Panc1 (cell line): ENCODE measurements at regions not wholly inside any gene's neighbourhood (a gene's known extent, or its start where the extent isn't known, plus 50 kb on each side); places are given as distances from the start of the nearest gene placed in this dataset.

Experiments used
- ATAC-seq: fragments of 200-7000 bp; cut with Tn5 transposase; 2 replicates; pipeline ENCODE4 v1.9.1; 2020; ENCODE audit warnings: mild to moderate bottlenecking, moderate library complexity
- BruUV-seq: library from RNA; stranded (reverse); fragments of 400-500 nt; replicated peaks from 2 replicates; lab custom pipeline; 2021; lab: Mats Ljungman, UMichigan
- CTCF ChIA-PET: fragments of 300-600 bp; sonication (Branson Sonifier 250); formaldehyde crosslinking; loops from one replicate; lab custom pipeline; 2022; ENCODE audit warnings: antibody characterized with exemption; lab: Charles Lee
- POLR2A ChIA-PET: fragments of 300-600 bp; sonication (Branson Sonifier 250); formaldehyde crosslinking; loops from one replicate; lab custom pipeline; 2022; ENCODE audit warnings: antibody characterized with exemption; lab: Charles Lee
- DNase-seq: peaks from one replicate; pipeline ENCODE4 v3.0.0-alpha.2; 2010; ENCODE audit warnings: low read depth, low spot score
- H3K27ac ChIP-seq: 2 replicates; pipeline ENCODE4 v1.5.1; 2011; ENCODE audit warnings: mild to moderate bottlenecking, low read length, inconsistent platforms
- H3K27me3 ChIP-seq: fragments of 200-500 bp; sonication (Bioruptor generic); 2 replicates; pipeline ENCODE4 v1.6.0; 2014; ENCODE audit warnings: low read length, inconsistent platforms; ENCODE audit not compliant: control insufficient read depth, insufficient read depth
- H3K36me3 ChIP-seq: fragments of 200-500 bp; sonication (Bioruptor generic); 2 replicates; pipeline ENCODE4 v1.5.1; 2014; ENCODE audit warnings: inconsistent platforms, mild to moderate bottlenecking, low read length, moderate library complexity; ENCODE audit not compliant: control insufficient read depth, insufficient read depth
- H3K4me1 ChIP-seq: 2 replicates; pipeline ENCODE4 v1.5.1; 2011; ENCODE audit warnings: inconsistent platforms, mild to moderate bottlenecking, low read length, moderate library complexity; ENCODE audit not compliant: control insufficient read depth, insufficient read depth
- H3K4me3 ChIP-seq, 2 experiments: 2 replicates each; pipeline ENCODE4 v1.5.1; 2011 to 2012; ENCODE audit warnings: low read depth in 2 of 2, low read length in 2 of 2, mild to moderate bottlenecking in 2 of 2, inconsistent platforms in 1 of 2, moderate library complexity in 1 of 2
- H3K9me3 ChIP-seq: fragments of 200-500 bp; sonication (Bioruptor generic); 2 replicates; pipeline ENCODE4 v1.5.1; 2014; ENCODE audit warnings: low read depth, mild to moderate bottlenecking, inconsistent platforms, low read length, moderate library complexity; ENCODE audit not compliant: control insufficient read depth, insufficient read depth
- POLR2AphosphoS5 ChIP-seq: IDR thresholded peaks from 2 replicates; pipeline ENCODE4 v1.6.1; 2012; ENCODE audit warnings: mild to moderate bottlenecking, low read depth, low read length, moderate library complexity
- REST ChIP-seq, 2 experiments: IDR thresholded peaks; 2 replicates each; pipeline ENCODE4 v1.6.1; 2011 to 2012; ENCODE audit warnings: low read depth in 2 of 2, control low read depth in 1 of 2, low read length in 1 of 2, mild to moderate bottlenecking in 1 of 2, moderate library complexity in 1 of 2; ENCODE audit not compliant: insufficient read depth in 1 of 2
- SIN3A ChIP-seq: IDR thresholded peaks from 2 replicates; pipeline ENCODE4 v1.6.1; 2012; ENCODE audit warnings: low read depth, mild to moderate bottlenecking, low read length, moderate library complexity, borderline replicate concordance; ENCODE audit not compliant: insufficient read depth
- TCF7L2 ChIP-seq: IDR thresholded peaks from 2 replicates; pipeline ENCODE4 v1.6.1; 2011; ENCODE audit warnings: mild to moderate bottlenecking, low read depth, low read length, inconsistent platforms
- in situ Hi-C: cut with HindIII; loops from 2 replicates; pipeline ENCODE4 v1.10.0; 2016; ENCODE audit warnings: low sequenced_read_pairs, low pct_unique_long_range_greater_than_20kb
- intact Hi-C: fragments of 100-400 bp; cut with micrococcal nuclease; formaldehyde crosslinking; loops from one replicate; pipeline ENCODE4 v1.10.0; 2022; ENCODE audit not compliant: unreplicated experiment
- TF ChIP-seq, protein P1 (sequence below): fragments of 450-650 bp; IDR thresholded peaks from 2 replicates; pipeline ENCODE4 v1.5.1; 2017; ENCODE audit warnings: mild to moderate bottlenecking

DNA sequence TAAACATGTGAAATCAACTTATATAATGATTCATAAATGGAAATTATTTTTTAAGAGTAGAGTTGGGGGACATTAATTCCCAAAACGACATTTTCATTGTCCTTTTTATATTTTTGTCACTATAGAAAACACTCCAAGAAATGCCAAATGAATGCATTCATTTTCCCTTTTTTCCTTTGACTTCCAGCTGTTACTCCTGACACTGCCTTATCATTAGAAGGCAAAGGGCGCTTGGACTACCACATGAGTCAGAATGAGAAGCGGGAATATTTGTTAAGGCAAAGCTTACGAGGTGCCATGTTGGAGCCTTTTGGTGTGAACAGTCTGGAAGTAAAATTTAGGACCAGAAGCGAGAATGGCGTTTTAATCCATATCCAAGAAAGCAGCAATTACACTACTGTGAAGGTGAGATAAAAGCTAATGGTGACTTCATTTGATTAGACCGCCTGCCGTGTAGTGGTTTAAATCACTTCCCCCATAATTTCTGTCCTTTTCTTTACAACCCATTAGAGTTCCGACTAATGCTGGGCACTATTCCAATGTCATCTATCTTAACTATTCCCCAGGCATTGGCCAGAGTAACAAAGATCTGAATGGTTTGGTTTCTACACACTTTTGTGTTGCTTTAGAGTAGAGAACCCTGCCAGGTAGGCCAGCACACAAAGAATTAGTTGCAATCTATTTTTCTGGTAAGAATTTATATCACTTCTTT lies 166.7 kb downstream of the FAT4 start:
- in situ Hi-C loops = no loop called here
- Histone ChIP-seq H3K9me3 (no peaks in the 10 kb centered on the region), H3K4me3 (no peak overlapping the region), H3K27ac (no peak overlapping the region), H3K36me3 (no peaks in the 10 kb centered on the region; the same call in 1 of the 2 replicates), H3K27me3 (no peaks in the 10 kb centered on the region), H3K4me1 (no peaks in the 10 kb centered on the region)
- CTCF ChIA-PET = no interaction called here
- no TSS peak for BruUV-seq
- DNase-seq = no peak
- intact Hi-C loops = no loop called here
- TF ChIP-seq POLR2AphosphoS5 (no peak), TCF7L2 (no peak), REST (IDR thresholded peaks at IDR 0.05; ENCODE audit: insufficient read depth in 1 of 2, low read depth in 2 of 2, low read length in 1 of 2) (no peak), SIN3A (no peak)
- TF ChIP-seq, protein P1, sequence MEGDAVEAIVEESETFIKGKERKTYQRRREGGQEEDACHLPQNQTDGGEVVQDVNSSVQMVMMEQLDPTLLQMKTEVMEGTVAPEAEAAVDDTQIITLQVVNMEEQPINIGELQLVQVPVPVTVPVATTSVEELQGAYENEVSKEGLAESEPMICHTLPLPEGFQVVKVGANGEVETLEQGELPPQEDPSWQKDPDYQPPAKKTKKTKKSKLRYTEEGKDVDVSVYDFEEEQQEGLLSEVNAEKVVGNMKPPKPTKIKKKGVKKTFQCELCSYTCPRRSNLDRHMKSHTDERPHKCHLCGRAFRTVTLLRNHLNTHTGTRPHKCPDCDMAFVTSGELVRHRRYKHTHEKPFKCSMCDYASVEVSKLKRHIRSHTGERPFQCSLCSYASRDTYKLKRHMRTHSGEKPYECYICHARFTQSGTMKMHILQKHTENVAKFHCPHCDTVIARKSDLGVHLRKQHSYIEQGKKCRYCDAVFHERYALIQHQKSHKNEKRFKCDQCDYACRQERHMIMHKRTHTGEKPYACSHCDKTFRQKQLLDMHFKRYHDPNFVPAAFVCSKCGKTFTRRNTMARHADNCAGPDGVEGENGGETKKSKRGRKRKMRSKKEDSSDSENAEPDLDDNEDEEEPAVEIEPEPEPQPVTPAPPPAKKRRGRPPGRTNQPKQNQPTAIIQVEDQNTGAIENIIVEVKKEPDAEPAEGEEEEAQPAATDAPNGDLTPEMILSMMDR = no peak
- POLR2A ChIA-PET = no interaction called here
- ATAC-seq = no peak

GRCh38 chr4:125482822-125483221 lies 168.1 kb downstream of the FAT4 start:
- no peaks in the 10 kb centered on the region; the same call in 1 of the 2 replicates for H3K36me3 ChIP-seq
- ATAC-seq (no peak), DNase-seq (no peak)
- intact Hi-C loops = no loop called here
- no TSS peak for BruUV-seq
- no peaks in the 10 kb centered on the region for H3K4me1 ChIP-seq
- H3K4me3 ChIP-seq = no peak overlapping the region
- CTCF ChIA-PET = no interaction called here
- TF ChIP-seq TCF7L2 = no peak
- TF ChIP-seq POLR2AphosphoS5 = no peak
- no peak for TF ChIP-seq SIN3A
- TF ChIP-seq, protein P1 = no peak
- no peak for TF ChIP-seq REST (IDR thresholded peaks at IDR 0.05; ENCODE audit: insufficient read depth in 1 of 2, low read depth in 2 of 2, low read length in 1 of 2)
- no peak overlapping the region for H3K27ac ChIP-seq
- POLR2A ChIA-PET = no interaction called here
- H3K9me3 ChIP-seq = no peaks in the 10 kb centered on the region
- in situ Hi-C loops = no loop called here
- no peaks in the 10 kb centered on the region for H3K27me3 ChIP-seq
